ENCODE measurements at regions not wholly inside any gene's neighbourhood (a gene's known extent, or its start where the extent isn't known, plus 50 kb on each side); places are given as distances from the start of the nearest gene placed in this dataset.

GRCh38 chr20:22700367-22700766 is 116.0 kb upstream of the FOXA2 start:
- TF ChIP-seq EZH2phosphoT487 (IDR thresholded peaks at IDR 0.05; ENCODE audit: insufficient read depth, low read depth): no peak
- no peak for TF ChIP-seq EZH2 (IDR thresholded peaks at IDR 0.05; ENCODE audit: insufficient read depth, poor library complexity, severe bottlenecking)
